CD14-positive monocyte (primary cell): ENCODE measurements at regions not wholly inside any gene's neighbourhood (a gene's known extent, or its start where the extent isn't known, plus 50 kb on each side); places are given as distances from the start of the nearest gene placed in this dataset.

Source experiments
- DNase-seq, 3 donors: peaks; one replicate each; pipeline ENCODE4 v3.0.0-alpha.2; 2011 to 2022
- H2AFZ ChIP-seq: 2 replicates; pipeline ENCODE4 v1.6.0; 2012; ENCODE audit warnings: mild to moderate bottlenecking, low read depth, low read length, inconsistent platforms; ENCODE audit not compliant: insufficient read depth, poor library complexity, severe bottlenecking
- H3K27ac ChIP-seq, 2 donors: 1 replicate in 1 of 2; 2 replicates in 1 of 2; pipeline ENCODE4 v1.5.1; 2012 to 2013; ENCODE audit warnings: low read length in 2 of 2, control low read depth in 1 of 2, inconsistent platforms in 1 of 2, low read depth in 1 of 2, mild to moderate bottlenecking in 1 of 2
- H3K27me3 ChIP-seq, 2 donors: one replicate each; pipeline versions ENCODE4 v1.6.0 to v1.6.1; 2011 to 2013; ENCODE audit warnings: low read length in 2 of 2; ENCODE audit not compliant: control insufficient read depth in 2 of 2, insufficient read depth in 2 of 2
- H3K36me3 ChIP-seq, 2 donors: replicated peaks in 1 of 2; 1 replicate in 1 of 2; 2 replicates in 1 of 2; pipeline versions ENCODE4 v1.5.1 to v1.6.1; 2012 to 2013; ENCODE audit warnings: low read length in 2 of 2, control low read depth in 1 of 2, inconsistent platforms in 1 of 2, mild to moderate bottlenecking in 1 of 2; ENCODE audit not compliant: insufficient read depth in 2 of 2, control insufficient read depth in 1 of 2
- H3K4me1 ChIP-seq, 2 donors: 1 replicate in 1 of 2; 2 replicates in 1 of 2; pipeline versions ENCODE4 v1.5.1 to v1.6.1; 2012 to 2013; ENCODE audit warnings: low read length in 2 of 2, control low read depth in 1 of 2, inconsistent platforms in 1 of 2, mild to moderate bottlenecking in 1 of 2, moderate library complexity in 1 of 2; ENCODE audit not compliant: insufficient read depth in 2 of 2, control insufficient read depth in 1 of 2
- H3K4me2 ChIP-seq: replicated peaks from 2 replicates; pipeline ENCODE3; 2012; ENCODE audit warnings: low read length, moderate library complexity, mild to moderate bottlenecking; ENCODE audit not compliant: poor library complexity, severe bottlenecking; ENCODE audit errors: extremely low read depth
- H3K4me3 ChIP-seq, 3 experiments: fragments of 200-600 bp in 1 of 3; sonication (generic) in 1 of 3; replicated peaks in 1 of 3; 1 replicate in 2 of 3; 2 replicates in 1 of 3; pipeline ENCODE4 v1.5.1; 2011 to 2013; ENCODE audit warnings: low read length in 3 of 3, mild to moderate bottlenecking in 3 of 3, control low read depth in 2 of 3, low read depth in 2 of 3, inconsistent platforms in 1 of 3, moderate library complexity in 1 of 3
- H3K79me2 ChIP-seq: 2 replicates; pipeline ENCODE4 v1.6.0; 2012; ENCODE audit warnings: mild to moderate bottlenecking, control low read depth, inconsistent platforms, low read length, moderate library complexity; ENCODE audit not compliant: insufficient read depth
- H3K9ac ChIP-seq: 2 replicates; pipeline ENCODE4 v1.6.0; 2017; ENCODE audit warnings: low read length, mild to moderate bottlenecking; ENCODE audit not compliant: insufficient read depth, poor library complexity, severe bottlenecking
- H3K9me3 ChIP-seq, 2 donors: replicated peaks in 1 of 2; 1 replicate in 1 of 2; 2 replicates in 1 of 2; pipeline versions ENCODE4 v1.5.1 to v1.6.1; 2012 to 2013; ENCODE audit warnings: low read length in 2 of 2, control low read depth in 1 of 2; ENCODE audit not compliant: control insufficient read depth in 1 of 2, insufficient read depth in 1 of 2
- H4K20me1 ChIP-seq: 2 replicates; pipeline ENCODE4 v1.6.0; 2012; ENCODE audit warnings: mild to moderate bottlenecking, low read length, control low read depth, moderate library complexity; ENCODE audit not compliant: insufficient read depth
- H3K27ac Mint-ChIP-seq, 7 donors: one replicate each; pipeline ENCODE4 v1.8.0; 2020; ENCODE audit warnings: mild to moderate bottlenecking in 7 of 7, mixed read lengths in 7 of 7, moderate library complexity in 6 of 7, inconsistent platforms in 2 of 7
- H3K27me3 Mint-ChIP-seq, 3 donors: one replicate each; pipeline ENCODE4 v1.8.0; 2021 to 2022; ENCODE audit warnings: low read depth in 3 of 3, mild to moderate bottlenecking in 3 of 3, mixed read lengths in 3 of 3, moderate library complexity in 3 of 3, inconsistent platforms in 1 of 3
- H3K36me3 Mint-ChIP-seq, 2 donors: one replicate each; pipeline ENCODE4 v1.8.0; 2020; ENCODE audit warnings: mixed read lengths in 2 of 2, inconsistent platforms in 1 of 2, mild to moderate bottlenecking in 1 of 2
- H3K4me1 Mint-ChIP-seq: one replicate; pipeline ENCODE4 v1.8.0; 2020; ENCODE audit warnings: mild to moderate bottlenecking, mixed read lengths
- H3K4me3 Mint-ChIP-seq, 2 donors: one replicate each; pipeline ENCODE4 v1.8.0; 2020; ENCODE audit warnings: mild to moderate bottlenecking in 2 of 2, mixed read lengths in 2 of 2, moderate library complexity in 1 of 2
- H3K9me3 Mint-ChIP-seq, 7 donors: one replicate each; pipeline ENCODE4 v1.8.0; 2020 to 2022; ENCODE audit warnings: mixed read lengths in 7 of 7, mild to moderate bottlenecking in 6 of 7, moderate library complexity in 6 of 7, inconsistent platforms in 2 of 7
- WGBS: methylation state at CpG from one replicate; pipeline ENCODE4 v1.1.5; 2013; ENCODE audit warnings: missing lambda C conversion rate; ENCODE audit not compliant: insufficient coverage; 5-methylcytosine and 5-hydroxymethylcytosine counted together
- intact Hi-C, 2 donors: fragments of 100-400 bp; cut with micrococcal nuclease; formaldehyde crosslinking; loops; one replicate each; pipeline versions ENCODE4 v1.15.0 to v1.15.1; 2023
- TF ChIP-seq, protein P1 (sequence below): fragments of 200-600 bp; IDR thresholded peaks from one replicate; pipeline ENCODE4 v1.8.0; 2022; ENCODE audit warnings: antibody characterized with exemption, mild to moderate bottlenecking

DNA sequence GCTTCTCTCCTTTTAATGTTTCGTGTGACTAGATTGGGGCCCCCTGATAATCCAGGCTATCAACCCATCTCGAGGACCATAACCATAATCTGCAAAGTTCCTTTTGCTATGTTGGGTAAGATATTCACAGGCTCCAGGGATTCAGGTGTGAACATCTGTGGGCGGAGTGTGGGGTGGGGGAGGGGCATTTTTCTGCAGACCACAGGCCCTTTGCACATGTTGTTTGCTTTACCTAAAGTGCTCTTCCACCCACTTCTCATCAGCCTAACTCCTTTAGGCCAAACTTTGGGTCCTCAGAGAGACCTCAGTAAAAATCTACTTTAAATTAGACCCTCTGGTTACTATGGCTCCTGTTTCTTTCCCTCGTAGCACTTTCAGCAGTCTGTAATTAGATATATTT is 284.4 kb downstream of the WDR11 start:
- Histone ChIP-seq H3K9me3 (peaks cover 0 to under 1% of the 10 kb centered on the region in 2 donors), H3K4me3 (no peak overlapping the region), H3K4me2 (no peak overlapping the region), H2AFZ (no peak overlapping the region), H3K36me3 (no peaks in the 10 kb centered on the region), H3K9ac (no peak overlapping the region), H3K4me1 (no peaks in the 10 kb centered on the region), H4K20me1 (no peaks in the 10 kb centered on the region), H3K27me3 (no peaks in the 10 kb centered on the region), H3K79me2 (no peaks in the 10 kb centered on the region), H3K27ac (no peak overlapping the region)
- Mint-ChIP-seq H3K27ac (no peak overlapping the region), H3K4me3 (no peak overlapping the region), H3K4me1 (no peaks in the 10 kb centered on the region), H3K27me3 (peaks cover 0 to 8% (median 0%) of the 10 kb centered on the region in 3 donors), H3K36me3 (no peaks in the 10 kb centered on the region), H3K9me3 (peaks cover 0 to 16% (median 6%) of the 10 kb centered on the region in 7 donors)
- DNase-seq: no peak
- WGBS: no CpG with 5 or more reads among the region's 4 CpGs
- intact Hi-C loops: no loop called here
- TF ChIP-seq, protein P1, sequence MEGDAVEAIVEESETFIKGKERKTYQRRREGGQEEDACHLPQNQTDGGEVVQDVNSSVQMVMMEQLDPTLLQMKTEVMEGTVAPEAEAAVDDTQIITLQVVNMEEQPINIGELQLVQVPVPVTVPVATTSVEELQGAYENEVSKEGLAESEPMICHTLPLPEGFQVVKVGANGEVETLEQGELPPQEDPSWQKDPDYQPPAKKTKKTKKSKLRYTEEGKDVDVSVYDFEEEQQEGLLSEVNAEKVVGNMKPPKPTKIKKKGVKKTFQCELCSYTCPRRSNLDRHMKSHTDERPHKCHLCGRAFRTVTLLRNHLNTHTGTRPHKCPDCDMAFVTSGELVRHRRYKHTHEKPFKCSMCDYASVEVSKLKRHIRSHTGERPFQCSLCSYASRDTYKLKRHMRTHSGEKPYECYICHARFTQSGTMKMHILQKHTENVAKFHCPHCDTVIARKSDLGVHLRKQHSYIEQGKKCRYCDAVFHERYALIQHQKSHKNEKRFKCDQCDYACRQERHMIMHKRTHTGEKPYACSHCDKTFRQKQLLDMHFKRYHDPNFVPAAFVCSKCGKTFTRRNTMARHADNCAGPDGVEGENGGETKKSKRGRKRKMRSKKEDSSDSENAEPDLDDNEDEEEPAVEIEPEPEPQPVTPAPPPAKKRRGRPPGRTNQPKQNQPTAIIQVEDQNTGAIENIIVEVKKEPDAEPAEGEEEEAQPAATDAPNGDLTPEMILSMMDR: no peak

DNA sequence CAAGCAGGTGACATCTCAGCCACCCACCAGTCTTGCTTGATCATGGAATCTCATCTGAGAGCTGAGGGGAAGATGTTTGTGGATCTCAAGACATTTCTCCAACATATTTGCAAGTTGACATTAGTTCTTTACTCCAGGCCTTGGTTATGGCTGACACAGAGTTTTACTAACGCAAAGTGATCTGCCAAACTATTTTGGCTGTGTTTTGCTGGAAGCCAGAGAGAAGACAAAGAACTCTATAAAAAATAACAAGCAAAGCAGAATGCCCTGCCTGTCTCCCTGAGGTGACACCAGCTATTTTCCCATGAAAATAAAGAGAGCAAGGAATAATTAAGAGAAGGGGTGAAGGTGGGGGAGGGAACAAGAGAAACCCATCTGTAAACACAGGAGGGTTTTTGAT is 286.4 kb downstream of the WDR11 start:
- Histone ChIP-seq H3K9me3 (peaks cover 0 to 3% of the 10 kb centered on the region in 2 donors), H3K9ac (no peak overlapping the region), H3K27me3 (no peaks in the 10 kb centered on the region), H3K79me2 (no peaks in the 10 kb centered on the region), H3K4me1 (no peaks in the 10 kb centered on the region), H4K20me1 (no peaks in the 10 kb centered on the region), H2AFZ (no peak overlapping the region), H3K4me2 (no peak overlapping the region), H3K36me3 (no peaks in the 10 kb centered on the region), H3K4me3 (no peak overlapping the region), H3K27ac (no peak overlapping the region)
- WGBS: no CpG with 5 or more reads among the region's 1 CpG
- DNase-seq: no peak
- TF ChIP-seq, protein P1: no peak
- Mint-ChIP-seq H3K27ac (no peak overlapping the region), H3K27me3 (peaks cover 0 to 7% (median 0%) of the 10 kb centered on the region in 3 donors), H3K4me1 (no peaks in the 10 kb centered on the region), H3K36me3 (no peaks in the 10 kb centered on the region), H3K9me3 (peaks cover 0 to 17% (median 10%) of the 10 kb centered on the region in 7 donors), H3K4me3 (no peak overlapping the region)
- intact Hi-C loops: no loop called here
